ENCODE measurements at regions not wholly inside any gene's neighbourhood (a gene's known extent, or its start where the extent isn't known, plus 50 kb on each side); places are given as distances from the start of the nearest gene placed in this dataset.

DNA sequence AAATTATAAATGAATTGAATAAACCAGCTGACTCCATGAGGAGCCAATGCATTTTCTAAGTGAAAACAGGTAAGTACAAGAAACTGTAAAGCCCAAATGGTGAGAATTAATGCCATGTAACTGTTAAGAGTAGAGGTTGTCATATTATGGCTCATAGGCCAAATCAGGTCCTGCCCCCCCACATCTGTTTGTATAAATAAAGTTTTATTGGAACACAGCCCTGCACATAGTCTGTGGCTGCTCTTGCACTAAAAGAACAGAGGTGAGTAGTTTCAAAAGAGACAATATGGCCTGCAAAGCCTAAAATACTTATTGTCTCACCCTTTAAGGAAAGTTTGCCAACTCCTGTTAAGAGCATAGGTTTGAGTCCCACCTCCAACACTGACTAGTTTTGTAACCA, 140.5 kb upstream of the SRRM4 start:
- Histone ChIP-seq H3K9me3 (ENCODE audit: low read length) (no peaks in the 10 kb centered on the region), H3K4me2 (ENCODE audit: low read length) (no peak overlapping the region), H3F3A (ENCODE audit: insufficient read depth, low read length, poor library complexity, severe bottlenecking) (no peaks in the 10 kb centered on the region), H4K20me1 (ENCODE audit: insufficient read depth) (no peaks in the 10 kb centered on the region), H3K9ac (ENCODE audit: low read length) (no peak overlapping the region), H3K4me3 (ENCODE audit: low read length) (no peak overlapping the region), H3K27ac (ENCODE audit: low read length) (no peak overlapping the region), H3K27me3 (ENCODE audit: insufficient read depth, low read depth, low read length) (no peaks in the 10 kb centered on the region), H3K36me3 (ENCODE audit: insufficient read depth, low read length) (no peaks in the 10 kb centered on the region), H2AFZ (ENCODE audit: low read depth, low read length) (no peak overlapping the region), H3K79me2 (replicated peaks; ENCODE audit: insufficient read depth, low read length) (no peaks in the 10 kb centered on the region), H3K9me2 (ENCODE audit: insufficient read depth, low read length) (no peaks in the 10 kb centered on the region)
- TF ChIP-seq SMC3 (conservative IDR thresholded peaks at IDR 0.05; ENCODE audit: poor library complexity) (no peak), EP300 (conservative IDR thresholded peaks at IDR 0.05; ENCODE audit: poor library complexity, severe bottlenecking) (no peak), RAD21 (conservative IDR thresholded peaks at IDR 0.05) (no peak), POLR2AphosphoS5 (IDR thresholded peaks at IDR 0.05) (no peak), TAF1 (IDR thresholded peaks at IDR 0.05; ENCODE audit: low read depth) (no peak), EZH2 (IDR thresholded peaks at IDR 0.05; ENCODE audit: borderline replicate concordance, insufficient read depth, low read length, poor library complexity, severe bottlenecking) (no peak), MXI1 (conservative IDR thresholded peaks at IDR 0.05; ENCODE audit: poor library complexity, severe bottlenecking) (no peak)
- TF ChIP-seq, protein P1, sequence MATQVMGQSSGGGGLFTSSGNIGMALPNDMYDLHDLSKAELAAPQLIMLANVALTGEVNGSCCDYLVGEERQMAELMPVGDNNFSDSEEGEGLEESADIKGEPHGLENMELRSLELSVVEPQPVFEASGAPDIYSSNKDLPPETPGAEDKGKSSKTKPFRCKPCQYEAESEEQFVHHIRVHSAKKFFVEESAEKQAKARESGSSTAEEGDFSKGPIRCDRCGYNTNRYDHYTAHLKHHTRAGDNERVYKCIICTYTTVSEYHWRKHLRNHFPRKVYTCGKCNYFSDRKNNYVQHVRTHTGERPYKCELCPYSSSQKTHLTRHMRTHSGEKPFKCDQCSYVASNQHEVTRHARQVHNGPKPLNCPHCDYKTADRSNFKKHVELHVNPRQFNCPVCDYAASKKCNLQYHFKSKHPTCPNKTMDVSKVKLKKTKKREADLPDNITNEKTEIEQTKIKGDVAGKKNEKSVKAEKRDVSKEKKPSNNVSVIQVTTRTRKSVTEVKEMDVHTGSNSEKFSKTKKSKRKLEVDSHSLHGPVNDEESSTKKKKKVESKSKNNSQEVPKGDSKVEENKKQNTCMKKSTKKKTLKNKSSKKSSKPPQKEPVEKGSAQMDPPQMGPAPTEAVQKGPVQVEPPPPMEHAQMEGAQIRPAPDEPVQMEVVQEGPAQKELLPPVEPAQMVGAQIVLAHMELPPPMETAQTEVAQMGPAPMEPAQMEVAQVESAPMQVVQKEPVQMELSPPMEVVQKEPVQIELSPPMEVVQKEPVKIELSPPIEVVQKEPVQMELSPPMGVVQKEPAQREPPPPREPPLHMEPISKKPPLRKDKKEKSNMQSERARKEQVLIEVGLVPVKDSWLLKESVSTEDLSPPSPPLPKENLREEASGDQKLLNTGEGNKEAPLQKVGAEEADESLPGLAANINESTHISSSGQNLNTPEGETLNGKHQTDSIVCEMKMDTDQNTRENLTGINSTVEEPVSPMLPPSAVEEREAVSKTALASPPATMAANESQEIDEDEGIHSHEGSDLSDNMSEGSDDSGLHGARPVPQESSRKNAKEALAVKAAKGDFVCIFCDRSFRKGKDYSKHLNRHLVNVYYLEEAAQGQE (IDR thresholded peaks at IDR 0.05; ENCODE audit: borderline replicate concordance) = no peak
- TF ChIP-seq, protein P2, sequence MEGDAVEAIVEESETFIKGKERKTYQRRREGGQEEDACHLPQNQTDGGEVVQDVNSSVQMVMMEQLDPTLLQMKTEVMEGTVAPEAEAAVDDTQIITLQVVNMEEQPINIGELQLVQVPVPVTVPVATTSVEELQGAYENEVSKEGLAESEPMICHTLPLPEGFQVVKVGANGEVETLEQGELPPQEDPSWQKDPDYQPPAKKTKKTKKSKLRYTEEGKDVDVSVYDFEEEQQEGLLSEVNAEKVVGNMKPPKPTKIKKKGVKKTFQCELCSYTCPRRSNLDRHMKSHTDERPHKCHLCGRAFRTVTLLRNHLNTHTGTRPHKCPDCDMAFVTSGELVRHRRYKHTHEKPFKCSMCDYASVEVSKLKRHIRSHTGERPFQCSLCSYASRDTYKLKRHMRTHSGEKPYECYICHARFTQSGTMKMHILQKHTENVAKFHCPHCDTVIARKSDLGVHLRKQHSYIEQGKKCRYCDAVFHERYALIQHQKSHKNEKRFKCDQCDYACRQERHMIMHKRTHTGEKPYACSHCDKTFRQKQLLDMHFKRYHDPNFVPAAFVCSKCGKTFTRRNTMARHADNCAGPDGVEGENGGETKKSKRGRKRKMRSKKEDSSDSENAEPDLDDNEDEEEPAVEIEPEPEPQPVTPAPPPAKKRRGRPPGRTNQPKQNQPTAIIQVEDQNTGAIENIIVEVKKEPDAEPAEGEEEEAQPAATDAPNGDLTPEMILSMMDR (IDR thresholded peaks at IDR 0.05; ENCODE audit: poor library complexity, severe bottlenecking) = no peak

DNA sequence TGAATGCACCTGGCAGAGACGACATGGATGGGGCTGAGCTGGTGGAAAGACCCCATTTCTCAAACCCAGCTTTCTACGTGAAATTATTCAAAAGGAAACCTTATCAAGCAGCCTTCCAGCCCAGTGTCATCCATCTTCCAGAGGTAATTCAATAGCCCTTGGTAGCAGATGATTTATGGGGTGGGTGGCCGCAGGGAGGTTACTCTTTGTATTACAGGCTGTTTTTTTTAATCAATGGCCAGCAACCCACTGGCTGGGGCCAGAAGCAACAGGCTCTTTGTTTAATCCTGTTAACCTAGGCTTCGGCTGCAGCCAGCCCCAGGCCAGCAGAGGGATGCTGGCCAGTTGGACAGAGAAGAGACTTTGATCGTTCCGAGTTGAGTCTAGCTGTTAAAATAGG, 139.8 kb upstream of the SRRM4 start:
- Histone ChIP-seq H3K4me2 (ENCODE audit: low read length) (no peak overlapping the region), H3K9ac (ENCODE audit: low read length) (no peak overlapping the region), H3K27ac (ENCODE audit: low read length) (no peak overlapping the region), H3K79me2 (replicated peaks; ENCODE audit: insufficient read depth, low read length) (no peaks in the 10 kb centered on the region), H3K36me3 (ENCODE audit: insufficient read depth, low read length) (no peaks in the 10 kb centered on the region), H3F3A (ENCODE audit: insufficient read depth, low read length, poor library complexity, severe bottlenecking) (no peaks in the 10 kb centered on the region), H2AFZ (ENCODE audit: low read depth, low read length) (no peak overlapping the region), H3K4me3 (ENCODE audit: low read length) (no peak overlapping the region), H3K9me3 (ENCODE audit: low read length) (no peaks in the 10 kb centered on the region), H4K20me1 (ENCODE audit: insufficient read depth) (no peaks in the 10 kb centered on the region), H3K27me3 (ENCODE audit: insufficient read depth, low read depth, low read length) (no peaks in the 10 kb centered on the region), H3K9me2 (ENCODE audit: insufficient read depth, low read length) (no peaks in the 10 kb centered on the region)
- TF ChIP-seq, protein P2 (IDR thresholded peaks at IDR 0.05; ENCODE audit: poor library complexity, severe bottlenecking) = no peak
- no peak for TF ChIP-seq POLR2AphosphoS5 (IDR thresholded peaks at IDR 0.05)
